Thyroid gland (tissue), 4 donors: ENCODE measurements at regions not wholly inside any gene's neighbourhood (a gene's known extent, or its start where the extent isn't known, plus 50 kb on each side); places are given as distances from the start of the nearest gene placed in this dataset.

Experiments used
- CTCF ChIP-seq, 6 experiments: fragments of 200-600 bp in 3 of 6; fragments of 450-650 bp in 3 of 6; sonication (generic) in 3 of 6; IDR thresholded peaks; one replicate each; pipeline ENCODE4 v1.5.1; 2016 to 2019; ENCODE audit warnings: antibody characterized with exemption in 6 of 6, mild to moderate bottlenecking in 2 of 6, inconsistent platforms in 1 of 6, moderate library complexity in 1 of 6
- POLR2A ChIP-seq, 2 donors: fragments of 450-650 bp; IDR thresholded peaks; one replicate each; pipeline ENCODE4 v1.6.1; 2017; ENCODE audit warnings: antibody characterized with exemption in 2 of 2, mild to moderate bottlenecking in 2 of 2, moderate library complexity in 1 of 2

- no peak for TF ChIP-seq POLR2A (IDR thresholded peaks at IDR 0.05)
- no peak for TF ChIP-seq CTCF (IDR thresholded peaks at IDR 0.05)
Observed at GRCh38 chr11:45089676-45090499, 56.6 kb upstream of the PRDM11 start.
